ENCODE measurements at regions not wholly inside any gene's neighbourhood (a gene's known extent, or its start where the extent isn't known, plus 50 kb on each side); places are given as distances from the start of the nearest gene placed in this dataset.

DNA sequence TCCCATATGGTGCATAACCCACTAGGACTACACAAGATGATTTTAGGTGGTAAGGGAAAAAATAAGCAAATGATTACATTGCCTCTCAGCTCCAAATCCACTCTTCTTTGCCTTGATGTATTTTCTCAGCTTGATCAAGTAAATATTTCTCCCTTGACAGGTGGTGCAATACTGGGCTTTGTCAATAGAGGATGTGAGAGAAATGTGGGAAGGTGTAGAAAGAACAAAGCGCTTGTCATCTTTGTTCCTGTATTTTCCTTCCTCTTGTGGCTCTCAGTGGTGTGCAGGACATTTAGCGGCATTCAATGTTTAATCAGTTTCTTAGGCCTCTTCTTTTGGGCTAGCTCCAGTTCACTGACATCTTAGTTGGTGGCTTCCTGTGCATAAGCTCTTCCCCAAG is 1165.8 kb upstream of the GOT2 start:
- TF ChIP-seq, protein P1, sequence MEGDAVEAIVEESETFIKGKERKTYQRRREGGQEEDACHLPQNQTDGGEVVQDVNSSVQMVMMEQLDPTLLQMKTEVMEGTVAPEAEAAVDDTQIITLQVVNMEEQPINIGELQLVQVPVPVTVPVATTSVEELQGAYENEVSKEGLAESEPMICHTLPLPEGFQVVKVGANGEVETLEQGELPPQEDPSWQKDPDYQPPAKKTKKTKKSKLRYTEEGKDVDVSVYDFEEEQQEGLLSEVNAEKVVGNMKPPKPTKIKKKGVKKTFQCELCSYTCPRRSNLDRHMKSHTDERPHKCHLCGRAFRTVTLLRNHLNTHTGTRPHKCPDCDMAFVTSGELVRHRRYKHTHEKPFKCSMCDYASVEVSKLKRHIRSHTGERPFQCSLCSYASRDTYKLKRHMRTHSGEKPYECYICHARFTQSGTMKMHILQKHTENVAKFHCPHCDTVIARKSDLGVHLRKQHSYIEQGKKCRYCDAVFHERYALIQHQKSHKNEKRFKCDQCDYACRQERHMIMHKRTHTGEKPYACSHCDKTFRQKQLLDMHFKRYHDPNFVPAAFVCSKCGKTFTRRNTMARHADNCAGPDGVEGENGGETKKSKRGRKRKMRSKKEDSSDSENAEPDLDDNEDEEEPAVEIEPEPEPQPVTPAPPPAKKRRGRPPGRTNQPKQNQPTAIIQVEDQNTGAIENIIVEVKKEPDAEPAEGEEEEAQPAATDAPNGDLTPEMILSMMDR (IDR thresholded peaks at IDR 0.05): no peak
- TF ChIP-seq POLR2AphosphoS5 (IDR thresholded peaks at IDR 0.05; ENCODE audit: low read depth, low read length): no peak
- TF ChIP-seq SIN3A (IDR thresholded peaks at IDR 0.05; ENCODE audit: borderline replicate concordance, insufficient read depth, low read depth, low read length): no peak
- TF ChIP-seq TCF7L2 (IDR thresholded peaks at IDR 0.05; ENCODE audit: low read depth, low read length): no peak

Measured in Panc1 (cell line).